GM21717 (cell line): ENCODE measurements at regions not wholly inside any gene's neighbourhood (a gene's known extent, or its start where the extent isn't known, plus 50 kb on each side); places are given as distances from the start of the nearest gene placed in this dataset.
"Not testable (repeated sequence)": the region's sequence is repeated elsewhere in the genome, so short reads cannot be mapped to it uniquely, and the experiment has no call there.

ENCODE experiments used
- ATAC-seq: cut with Tn5 transposase; IDR thresholded peaks from one replicate; pipeline ENCODE4 v1.9.1; 2021; ENCODE audit warnings: mild to moderate bottlenecking, moderate library complexity; ENCODE audit not compliant: unreplicated experiment

- ATAC-seq, result no peak
These were observed 465.2 kb downstream of the CD83 start for GRCh38 chr6:14582749-14583148.

GRCh38 chr6:14583826-14584225 lies 466.3 kb downstream of the CD83 start:
- ATAC-seq, result no peak

- no peak for ATAC-seq
These were observed 466.9 kb downstream of the CD83 start for GRCh38 chr6:14584450-14584849.

GRCh38 chr6:14585689-14586088 lies 468.1 kb downstream of the CD83 start:
- no peak for ATAC-seq

GRCh38 chr6:14589175-14589574 lies 471.6 kb downstream of the CD83 start:
- ATAC-seq, result no peak

GRCh38 chr6:14590586-14590985 lies 473.0 kb downstream of the CD83 start:
- no peak for ATAC-seq

- no peak for ATAC-seq
These were observed 474.4 kb downstream of the CD83 start for GRCh38 chr6:14591998-14592397.

- ATAC-seq, result no peak
These were observed 475.7 kb downstream of the CD83 start for GRCh38 chr6:14593286-14593685.

GRCh38 chr6:14595751-14596150 lies 478.2 kb downstream of the CD83 start:
- ATAC-seq, result no peak

- ATAC-seq, result no peak
These were observed 478.8 kb downstream of the CD83 start for GRCh38 chr6:14596410-14596809.

- ATAC-seq, result no peak
These were observed 479.5 kb downstream of the CD83 start for GRCh38 chr6:14597090-14597489.

GRCh38 chr6:14598017-14598864 lies 480.7 kb downstream of the CD83 start:
- no peak for ATAC-seq

GRCh38 chr6:14600306-14600705 lies 482.7 kb downstream of the CD83 start:
- ATAC-seq, result not testable (repeated sequence)

- no peak for ATAC-seq
These were observed 483.9 kb downstream of the CD83 start for GRCh38 chr6:14601490-14601889.

GRCh38 chr6:14606353-14606752 lies 488.8 kb downstream of the CD83 start:
- ATAC-seq, result no peak

- no peak for ATAC-seq
These were observed 492.6 kb downstream of the CD83 start for GRCh38 chr6:14610141-14610540.

GRCh38 chr6:14612016-14612980 lies 494.7 kb downstream of the CD83 start:
- ATAC-seq, result no peak

- no peak for ATAC-seq
These were observed 497.1 kb downstream of the CD83 start for GRCh38 chr6:14614631-14615030.

GRCh38 chr6:14616656-14617055 lies 499.1 kb downstream of the CD83 start:
- ATAC-seq, result no peak

GRCh38 chr6:14618759-14619418 lies 501.3 kb downstream of the CD83 start:
- no peak for ATAC-seq

- no peak for ATAC-seq
These were observed 501.8 kb downstream of the CD83 start for GRCh38 chr6:14619419-14619781.
